GM06990 (cell line): ENCODE measurements at regions not wholly inside any gene's neighbourhood (a gene's known extent, or its start where the extent isn't known, plus 50 kb on each side); places are given as distances from the start of the nearest gene placed in this dataset.

ENCODE experiments used
- DNase-seq: peaks from one replicate; pipeline ENCODE4 v3.0.0-alpha.2; 2011; ENCODE audit not compliant: insufficient read length; ENCODE audit errors: extremely low read depth
- H3K27me3 ChIP-seq: replicated peaks from 2 replicates; pipeline ENCODE4 v1.6.0; 2011; ENCODE audit warnings: low read length; ENCODE audit not compliant: control insufficient read depth, insufficient read depth
- H3K36me3 ChIP-seq: 2 replicates; pipeline ENCODE4 v1.5.1; 2011; ENCODE audit warnings: low read length; ENCODE audit not compliant: control insufficient read depth, insufficient read depth
- H3K4me3 ChIP-seq: replicated peaks from 2 replicates; pipeline ENCODE4 v1.5.1; 2011; ENCODE audit warnings: low read depth, mild to moderate bottlenecking, control low read depth, low read length
- CTCF ChIP-seq: IDR thresholded peaks from 2 replicates; pipeline ENCODE4 v1.5.1; 2011; ENCODE audit warnings: low read length, control low read depth, mild to moderate bottlenecking, inconsistent platforms; ENCODE audit not compliant: insufficient read depth, poor library complexity, severe bottlenecking

GRCh38 chr2:122703676-122704075 lies 948.2 kb downstream of the TSN start:
- H3K27me3 ChIP-seq, result no peaks in the 10 kb centered on the region
- TF ChIP-seq CTCF, result no peak
- no peaks in the 10 kb centered on the region for H3K36me3 ChIP-seq
- DNase-seq, result no peak
- no peak overlapping the region for H3K4me3 ChIP-seq

- H3K4me3 ChIP-seq, result no peak overlapping the region
- no peaks in the 10 kb centered on the region for H3K36me3 ChIP-seq
- DNase-seq, result peak; percentile 61
- H3K27me3 ChIP-seq, result no peaks in the 10 kb centered on the region
- TF ChIP-seq CTCF, result no peak
Observed at GRCh38 chr2:122704109-122704563, 948.7 kb downstream of the TSN start.

- Histone ChIP-seq H3K27me3 (no peaks in the 10 kb centered on the region), H3K4me3 (no peak overlapping the region)
- no peak for TF ChIP-seq CTCF
Observed at GRCh38 chr2:122705746-122706145, 950.3 kb downstream of the TSN start.

GRCh38 chr2:122706757-122707223 lies 951.3 kb downstream of the TSN start:
- no peak for DNase-seq
- H3K4me3 ChIP-seq, result no peak overlapping the region

More at GRCh38 chr2:122705746-122706145, 950.3 kb downstream of the TSN start:
- DNase-seq, result no peak
- no peaks in the 10 kb centered on the region for H3K36me3 ChIP-seq

GRCh38 chr2:122707224-122707824 lies 951.9 kb downstream of the TSN start:
- peak; percentile 48 for DNase-seq
- TF ChIP-seq CTCF, result no peak
- H3K36me3 ChIP-seq, result no peaks in the 10 kb centered on the region

More at GRCh38 chr2:122706757-122707223, 951.3 kb downstream of the TSN start:
- Histone ChIP-seq H3K36me3 (no peaks in the 10 kb centered on the region), H3K27me3 (no peaks in the 10 kb centered on the region)
- no peak for TF ChIP-seq CTCF

More at GRCh38 chr2:122707224-122707824, 951.9 kb downstream of the TSN start:
- Histone ChIP-seq H3K27me3 (no peaks in the 10 kb centered on the region), H3K4me3 (no peak overlapping the region)
